DMS79 treated with DMSO at 0.1 percent for 48 hours (cell line): ENCODE measurements at regions not wholly inside any gene's neighbourhood (a gene's known extent, or its start where the extent isn't known, plus 50 kb on each side); places are given as distances from the start of the nearest gene placed in this dataset.

Experiments used
- DNase-seq: peaks from one replicate; lab custom pipeline; 2025; lab: John Stamatoyannopoulos, UW

DNA sequence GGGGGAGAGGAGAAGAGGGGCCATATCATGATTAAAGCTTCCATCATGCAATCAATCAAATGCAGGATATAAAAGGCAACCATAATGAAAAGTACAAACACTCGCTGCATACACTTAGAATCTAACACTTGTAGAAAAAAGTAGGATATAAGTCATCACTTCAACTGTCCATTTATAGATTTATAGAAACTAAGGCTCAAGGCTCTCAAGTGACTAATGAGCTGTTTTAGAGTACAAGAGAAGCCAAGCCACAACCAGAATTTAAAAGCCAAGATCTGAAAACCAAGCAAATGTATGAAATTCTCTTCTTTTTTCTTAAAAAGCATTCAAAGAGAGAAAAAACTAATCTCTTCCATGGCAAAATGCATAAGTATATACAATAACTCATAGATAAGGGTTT lies 160.2 kb upstream of the BLID start:
- DNase-seq, result peak; percentile 54

DNA sequence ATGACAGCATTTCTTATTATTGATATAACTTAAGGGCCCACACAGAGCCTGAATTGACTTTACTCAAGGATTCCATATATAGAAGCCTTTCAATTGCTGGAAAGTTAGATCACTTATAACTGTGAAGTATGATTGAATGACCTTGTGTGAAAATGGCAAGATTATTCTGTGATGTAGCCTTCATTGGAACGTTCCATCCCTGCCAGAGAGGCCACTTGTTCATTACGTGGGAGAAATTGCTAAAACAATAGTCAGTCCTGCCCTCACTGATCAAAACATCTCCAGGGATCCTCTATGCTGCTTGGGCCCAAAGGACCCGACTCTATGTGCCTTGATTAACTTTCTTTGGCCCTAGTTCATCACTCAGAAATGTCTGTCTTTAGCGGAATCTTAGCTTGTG lies 159.5 kb upstream of the BLID start:
- DNase-seq, result no peak

DNA sequence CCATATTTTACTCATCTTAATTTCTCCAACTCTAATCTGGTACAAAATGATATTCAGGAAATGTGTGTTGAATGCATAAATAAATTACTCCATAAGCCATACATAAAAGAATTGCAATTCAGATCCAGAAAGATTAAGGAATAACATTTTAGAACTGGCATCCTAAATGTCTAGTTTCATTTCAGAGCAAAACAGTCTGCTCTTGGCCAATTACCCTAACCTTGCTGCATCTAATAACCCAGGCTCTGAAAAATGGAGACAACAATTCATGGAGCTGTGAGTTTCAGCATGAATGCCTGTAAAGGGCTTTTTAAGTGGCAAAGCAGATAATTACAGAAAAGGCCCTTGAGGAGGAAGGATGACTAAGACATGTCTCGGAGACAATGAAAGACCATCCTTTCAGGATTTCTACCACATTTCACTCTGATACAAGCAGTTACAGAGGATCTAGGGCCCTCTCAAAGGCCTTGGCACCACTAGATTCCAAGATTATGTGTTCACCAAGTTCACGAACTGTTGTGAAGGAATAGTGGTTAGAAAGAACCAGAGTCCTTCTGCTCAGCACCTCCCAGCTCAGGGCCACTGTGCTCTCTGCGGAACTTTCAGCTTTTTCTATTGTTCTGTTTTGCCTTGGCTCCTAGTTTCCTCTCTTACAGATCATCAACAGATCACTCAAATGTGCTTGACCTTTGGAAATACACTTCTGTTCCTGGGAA lies 157.6 kb upstream of the BLID start:
- peak; percentile 98 for DNase-seq

DNA sequence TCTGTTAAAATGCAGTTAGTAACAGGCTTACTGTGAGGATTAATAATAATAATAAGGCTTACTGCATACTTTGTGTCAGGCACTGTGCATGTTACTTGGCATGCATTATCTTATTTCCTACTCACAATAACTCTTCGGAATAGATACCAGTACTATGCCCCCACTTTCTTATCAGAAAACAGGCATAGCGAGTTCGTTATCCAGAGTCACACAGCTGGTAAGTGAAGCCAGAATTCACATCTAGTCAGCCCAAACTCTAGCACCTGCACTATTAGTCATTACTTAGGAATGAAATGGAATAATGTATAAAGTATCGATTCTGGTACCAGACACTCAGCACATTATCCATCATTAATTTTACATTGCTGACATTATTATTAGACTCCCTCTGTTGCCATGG lies 155.7 kb upstream of the BLID start:
- peak; percentile 87 for DNase-seq

DNA sequence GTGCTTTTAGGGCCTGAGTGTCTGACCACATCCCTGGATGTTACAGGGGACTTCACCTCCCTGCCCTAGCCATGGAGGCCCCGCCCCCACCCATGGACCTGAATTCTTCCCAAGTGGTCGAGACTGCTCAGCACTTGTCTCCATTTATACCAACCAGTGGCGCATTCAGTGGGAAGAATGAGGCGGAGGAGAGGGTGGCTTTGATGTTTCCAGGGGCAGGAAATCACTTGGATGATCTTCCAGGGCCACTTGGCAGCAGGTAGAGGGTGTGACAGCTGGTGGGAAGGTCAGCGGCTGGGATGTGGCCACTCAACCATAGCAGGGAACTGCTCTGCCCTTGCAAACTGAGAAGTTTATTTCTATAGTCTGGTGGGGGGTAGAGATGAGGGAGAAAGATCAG lies 155.1 kb upstream of the BLID start:
- DNase-seq, result peak; percentile 99

DNA sequence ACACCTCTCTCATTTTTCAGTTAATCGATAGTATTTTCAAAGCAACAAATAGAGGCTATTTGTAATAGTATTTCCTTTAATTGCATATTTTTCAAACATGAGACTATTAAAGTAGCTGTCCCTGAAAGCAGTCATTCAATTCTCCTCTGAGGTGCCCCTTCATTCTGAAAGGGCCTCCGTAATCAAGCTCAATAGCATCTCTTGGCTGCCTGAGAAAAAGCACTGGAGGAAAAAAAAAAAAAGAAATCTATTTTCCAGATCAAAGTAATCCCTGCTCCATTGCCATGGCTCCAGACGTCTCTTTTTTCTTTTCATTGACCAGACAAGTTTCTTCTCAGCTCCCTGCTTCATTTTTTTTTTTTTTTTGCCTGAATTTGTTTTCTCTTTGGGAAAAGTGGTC lies 154.5 kb upstream of the BLID start:
- peak; percentile 98 for DNase-seq

DNA sequence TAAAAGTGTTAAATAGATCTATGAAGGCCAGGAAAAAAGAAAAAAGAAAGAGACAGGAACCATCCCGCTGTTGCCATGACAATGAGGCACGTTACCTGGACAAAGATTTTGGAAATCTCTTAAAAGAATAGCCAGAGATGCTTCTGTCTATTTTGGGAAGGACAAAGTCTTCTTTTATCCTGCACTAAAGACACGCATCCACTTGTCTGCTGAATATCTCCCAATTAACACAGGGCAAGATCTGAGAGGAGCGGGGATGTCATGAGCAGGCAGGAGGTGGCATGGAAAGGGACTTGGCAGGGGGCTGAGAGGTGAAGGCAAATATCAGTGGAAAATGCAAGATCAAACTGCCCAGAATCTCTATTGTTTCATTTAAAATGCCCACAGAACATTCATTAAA lies 153.8 kb upstream of the BLID start:
- no peak for DNase-seq

DNA sequence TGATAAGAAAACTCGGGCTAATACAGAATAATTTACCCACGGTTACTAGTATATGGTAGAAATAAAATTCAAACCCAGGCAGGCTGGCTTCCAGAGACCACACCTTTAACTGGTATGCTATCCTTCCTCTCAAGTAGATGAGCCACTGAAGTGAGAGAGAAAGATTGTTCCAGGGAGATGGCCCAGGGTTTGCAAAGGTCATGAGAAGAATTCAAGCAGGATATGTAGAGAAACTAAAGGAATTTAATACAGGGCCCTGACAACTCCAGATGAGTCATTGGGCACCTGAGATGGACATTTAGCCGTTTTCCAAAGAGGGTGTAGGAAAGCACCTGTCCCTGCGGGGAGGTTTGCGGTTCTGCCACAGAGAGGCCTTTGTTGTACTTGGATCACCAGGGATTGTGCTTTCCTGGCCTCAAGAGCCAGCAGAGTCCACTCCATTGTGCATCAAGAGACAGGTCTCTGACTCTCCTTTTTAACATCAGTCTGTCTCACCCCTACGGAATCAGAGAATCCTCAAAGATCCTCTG lies 152.7 kb upstream of the BLID start:
- DNase-seq, result no peak

DNA sequence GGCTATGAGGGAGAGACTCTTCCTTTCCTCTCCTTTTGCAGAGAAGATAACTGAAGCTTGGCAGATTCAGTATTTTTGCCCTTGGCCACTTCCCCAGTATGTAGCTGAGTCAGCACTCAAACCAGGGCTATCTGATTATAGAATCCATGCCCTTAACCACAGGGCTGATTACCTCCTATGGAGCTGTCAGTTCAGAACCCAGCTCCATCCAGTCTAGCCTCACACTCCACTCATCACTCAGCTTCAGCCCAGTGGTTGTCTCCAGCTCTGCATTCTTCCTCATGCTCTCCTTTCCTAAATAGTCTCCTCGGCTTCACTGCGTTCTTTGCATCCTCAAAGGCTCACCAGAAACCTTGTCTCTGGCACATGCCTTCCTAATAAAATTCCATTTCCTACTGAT lies 151.6 kb upstream of the BLID start:
- DNase-seq, result no peak

DNA sequence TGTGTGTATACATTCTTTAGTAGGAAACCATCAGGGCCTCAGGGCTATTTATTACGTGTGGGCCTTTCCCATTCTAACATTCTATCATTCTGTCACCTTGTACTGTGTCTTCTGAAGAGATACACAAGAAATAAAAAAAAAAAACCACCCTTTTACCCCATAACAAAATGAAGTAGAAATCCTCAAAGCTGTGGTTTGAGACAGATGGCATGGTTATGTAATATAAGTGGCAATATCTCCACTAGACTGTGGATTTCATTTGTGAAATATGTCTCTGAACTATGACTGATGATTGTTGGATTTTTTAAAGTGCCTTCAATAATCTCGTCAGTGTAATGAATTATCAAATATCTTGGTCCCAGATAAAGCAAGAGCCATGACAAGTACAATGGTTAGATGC lies 150.0 kb upstream of the BLID start:
- no peak for DNase-seq

DNA sequence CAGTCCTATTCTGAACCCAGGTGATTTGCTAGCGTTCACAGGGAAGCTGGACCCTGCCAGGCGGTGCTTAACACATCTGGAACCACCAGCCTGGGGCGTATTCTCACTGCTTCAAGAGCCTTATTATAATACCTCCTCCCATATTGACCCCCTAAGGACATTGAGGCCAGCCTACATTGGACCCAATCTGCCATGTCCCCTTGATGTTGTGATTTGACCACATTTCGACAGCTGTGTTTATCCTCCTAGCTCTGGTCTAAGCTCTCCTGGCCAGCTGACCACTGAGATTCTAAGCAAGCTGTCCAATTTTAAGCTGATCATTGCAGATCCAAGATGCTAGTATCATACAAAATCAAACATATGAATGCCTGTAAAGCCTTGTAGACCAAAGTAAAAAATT lies 148.1 kb upstream of the BLID start:
- no peak for DNase-seq

DNA sequence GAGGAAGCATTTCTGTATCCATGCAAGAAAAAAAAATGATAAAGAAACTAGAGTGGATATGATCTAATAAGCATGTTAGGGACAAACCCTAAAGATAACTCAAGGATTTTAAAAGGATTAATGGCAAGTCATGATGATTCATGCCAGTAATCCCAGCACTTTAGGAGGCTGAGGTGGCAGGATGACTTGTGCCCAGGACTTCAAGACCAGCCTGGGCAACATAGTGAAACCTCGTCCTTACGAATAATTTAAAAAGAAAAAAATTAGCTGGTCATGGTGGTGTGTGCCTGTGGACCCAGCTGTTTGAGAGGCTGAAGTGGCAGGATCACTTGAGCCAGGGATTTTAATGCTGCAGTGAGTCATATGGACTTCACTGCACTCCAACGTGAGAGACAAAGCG lies 145.5 kb upstream of the BLID start:
- no peak for DNase-seq

DNA sequence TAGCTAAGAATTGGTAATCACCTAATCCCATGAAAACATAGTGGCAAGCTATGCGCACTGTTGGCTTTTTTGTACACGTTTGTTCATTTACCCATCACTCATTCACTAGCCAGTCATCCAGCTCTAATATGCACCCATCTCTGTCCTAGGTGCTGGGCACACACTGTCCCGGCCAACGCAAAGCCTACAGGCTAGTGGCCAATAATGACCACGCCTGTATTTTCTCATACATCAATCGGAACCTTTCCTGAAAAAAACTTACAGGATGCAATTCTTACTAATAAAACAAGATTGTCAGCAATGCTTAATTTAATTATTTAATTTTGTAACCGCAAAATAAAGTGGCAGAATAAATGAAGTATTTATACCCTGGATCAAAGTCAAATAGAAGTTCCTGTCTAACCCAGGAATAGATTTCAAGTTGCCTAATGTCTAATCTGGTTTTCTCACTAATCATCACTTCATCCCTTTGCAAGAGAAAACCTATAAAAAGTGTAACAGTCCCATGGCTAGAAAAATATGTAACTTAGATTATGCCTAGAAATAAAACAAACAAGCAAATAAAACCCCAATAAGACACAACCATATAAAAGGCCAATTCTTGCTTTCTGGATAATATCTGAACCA lies 143.3 kb upstream of the BLID start:
- no peak for DNase-seq

DNA sequence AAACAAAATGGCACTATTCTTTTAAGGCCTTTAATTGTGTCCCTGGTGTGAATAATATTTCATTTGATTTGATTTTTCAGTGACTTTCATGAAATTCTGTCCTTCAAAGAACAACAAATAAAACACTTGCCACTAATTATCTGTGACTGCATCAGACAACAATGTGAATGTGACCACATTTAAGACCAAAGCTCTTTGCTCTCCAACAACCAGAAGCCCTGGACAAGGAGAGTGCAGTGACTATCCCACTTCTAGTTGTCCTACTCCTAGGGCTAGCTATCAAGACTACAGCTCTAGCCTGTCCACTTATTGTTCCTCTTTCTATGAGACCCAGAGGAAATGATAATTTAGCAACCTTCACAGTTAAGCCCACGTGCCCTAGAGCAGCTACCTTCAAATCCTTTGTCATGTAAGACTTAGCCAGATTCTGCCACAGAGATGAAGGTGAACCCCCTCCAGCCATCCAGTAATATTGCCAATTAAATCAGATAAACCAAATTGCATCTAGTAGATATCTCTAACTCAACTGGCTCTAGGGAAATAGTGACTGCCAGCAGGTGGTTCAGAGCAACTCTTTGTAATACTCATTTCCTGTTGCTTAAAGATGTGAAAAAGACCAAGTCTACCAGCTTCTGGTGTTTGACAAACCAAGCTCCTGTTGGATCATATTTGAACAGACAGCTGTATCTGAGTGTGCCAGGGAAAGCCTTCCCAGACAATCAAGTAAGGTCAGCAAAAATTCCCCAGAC lies 142.6 kb upstream of the BLID start:
- DNase-seq, result no peak

DNA sequence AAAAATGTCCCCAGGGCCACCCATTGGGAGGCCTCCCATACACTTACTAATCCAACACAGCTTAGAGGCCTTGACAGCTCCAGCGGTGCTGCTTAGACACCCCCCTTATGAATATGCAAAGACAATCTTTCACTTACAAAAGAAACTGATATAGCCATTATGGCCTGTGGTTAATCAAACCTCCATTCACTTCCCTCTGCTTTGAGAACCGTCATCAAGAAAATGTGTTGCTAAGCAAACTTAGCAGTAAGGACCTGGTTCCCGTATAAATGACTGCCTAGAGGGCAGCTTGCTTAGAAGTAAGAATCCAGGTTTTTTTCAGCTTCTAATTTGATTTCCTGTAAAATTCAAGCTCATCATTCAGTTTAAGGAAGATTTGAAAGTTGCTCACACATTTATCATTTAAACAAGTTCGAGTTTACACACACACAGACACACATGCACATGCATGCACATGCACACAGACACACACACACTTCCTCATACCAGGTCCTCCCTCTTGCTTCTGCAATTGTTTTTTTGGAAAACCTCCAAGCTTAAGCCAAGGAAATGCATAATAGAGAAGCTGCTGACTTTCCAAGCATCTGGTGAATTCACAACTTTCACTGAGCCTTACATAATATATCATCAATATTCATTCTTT lies 137.7 kb upstream of the BLID start:
- DNase-seq, result peak; percentile 96

DNA sequence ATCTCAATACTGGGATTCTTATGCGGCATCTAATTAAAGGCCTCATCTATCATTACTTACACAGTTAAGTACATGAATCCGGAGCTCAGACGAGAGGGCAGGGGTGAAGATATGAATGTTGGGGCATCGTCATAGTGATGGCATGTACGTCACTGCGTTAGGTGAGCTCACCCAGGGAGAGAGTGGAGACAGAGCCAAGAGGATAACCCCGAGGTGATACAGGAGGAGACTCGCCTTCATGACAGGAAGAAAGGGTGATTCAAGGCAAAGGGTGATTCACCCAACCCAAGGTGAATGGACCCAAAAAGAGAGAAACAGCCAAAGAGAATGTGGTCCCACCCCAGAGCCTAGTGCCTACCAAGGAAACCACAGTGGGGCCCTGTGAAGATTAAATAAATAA lies 132.9 kb upstream of the BLID start:
- DNase-seq, result no peak

DNA sequence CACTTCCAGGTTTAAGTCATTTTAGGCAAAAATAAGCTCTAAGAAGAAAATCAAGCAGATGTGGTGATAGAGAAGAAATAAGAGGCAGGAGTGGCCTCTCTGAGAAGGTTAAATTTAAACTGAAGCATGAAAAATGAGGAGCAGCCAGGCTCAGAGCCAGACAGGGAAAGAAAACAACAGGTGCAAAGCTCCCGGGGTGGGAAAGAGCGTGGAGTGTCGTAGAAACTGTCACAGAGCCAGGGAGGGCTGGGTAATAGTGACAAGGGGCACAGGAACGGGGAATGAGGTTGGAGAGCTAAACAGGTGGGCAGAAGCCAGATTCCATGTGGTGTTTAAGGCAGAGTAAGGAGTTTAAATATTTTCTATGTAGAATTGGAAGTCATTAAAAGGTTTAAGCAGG lies 132.1 kb upstream of the BLID start:
- peak; percentile 97 for DNase-seq

DNA sequence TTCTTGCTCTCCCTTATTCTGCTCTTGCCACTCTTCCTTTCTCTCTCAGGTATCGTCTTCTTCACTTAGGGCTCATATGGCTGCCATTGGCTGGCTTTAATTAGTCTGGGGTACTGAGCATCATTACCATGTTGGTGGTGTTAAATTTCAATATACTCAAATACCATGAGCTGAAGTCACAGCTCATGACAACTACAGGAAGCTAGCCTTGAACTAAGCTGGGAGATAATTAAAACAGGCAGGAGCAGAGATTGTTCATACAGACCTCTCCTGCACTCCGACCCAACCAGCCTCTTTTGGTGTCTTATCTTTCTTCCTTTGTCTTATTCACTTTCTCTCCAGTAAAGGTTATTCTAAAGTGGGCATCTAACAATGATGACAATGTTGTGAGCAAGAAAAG lies 130.9 kb upstream of the BLID start:
- peak; percentile 26 for DNase-seq

DNA sequence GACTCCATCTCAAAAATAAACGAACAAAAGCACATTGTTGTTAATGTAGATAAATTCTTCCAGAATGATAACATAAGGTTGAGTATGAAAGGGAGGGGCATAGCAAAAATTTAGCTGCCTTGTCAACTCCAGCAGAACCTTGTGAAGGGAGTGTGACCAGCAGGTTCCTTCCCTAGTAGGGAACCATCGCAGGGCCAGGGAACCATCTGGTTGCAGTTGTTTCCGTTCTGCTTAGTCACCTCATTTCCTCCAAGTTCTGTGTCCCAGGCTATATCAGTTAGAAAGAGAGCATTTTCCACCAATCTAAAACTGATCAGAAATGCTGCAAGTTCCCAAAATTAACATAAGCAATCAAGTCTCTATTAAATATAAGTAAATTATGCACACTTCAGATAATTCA lies 126.7 kb upstream of the BLID start:
- DNase-seq, result no peak

DNA sequence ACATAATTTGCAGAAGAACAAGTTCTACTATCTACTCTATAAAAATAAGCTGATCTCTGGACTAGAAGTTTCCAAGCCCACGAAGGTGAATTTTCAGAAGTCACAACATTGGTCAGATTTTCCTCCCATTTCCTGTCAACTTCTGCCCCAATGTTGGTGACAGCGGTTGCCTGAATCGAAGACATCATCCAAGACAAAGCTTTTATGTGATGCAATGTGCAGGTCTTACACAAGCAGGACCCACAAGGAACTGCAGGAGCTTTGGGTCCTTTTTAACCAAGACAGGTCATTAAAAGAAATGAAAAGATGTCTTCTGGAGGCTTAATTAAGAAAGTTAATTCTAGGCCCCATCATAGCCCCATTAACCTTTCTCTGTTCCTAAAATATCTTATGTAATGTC lies 125.6 kb upstream of the BLID start:
- no peak for DNase-seq

DNA sequence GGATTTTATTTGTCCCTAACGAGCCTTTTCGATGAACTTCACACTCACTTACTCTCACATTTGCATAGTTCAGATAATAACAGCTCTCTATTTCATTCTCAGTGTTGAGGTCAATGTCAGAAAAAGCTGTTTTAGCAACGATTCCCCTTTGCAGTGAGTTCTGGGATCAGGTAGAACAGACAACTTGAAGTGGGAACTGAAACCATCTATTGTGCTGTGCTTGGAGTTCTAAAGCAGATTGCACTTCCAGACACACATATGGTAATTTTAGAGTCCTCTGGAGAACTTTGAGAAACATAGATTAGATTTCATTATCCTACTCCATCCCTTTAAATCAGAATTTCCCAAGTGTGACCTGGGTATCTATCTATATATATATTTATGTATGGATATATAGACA lies 124.6 kb upstream of the BLID start:
- DNase-seq, result no peak

DNA sequence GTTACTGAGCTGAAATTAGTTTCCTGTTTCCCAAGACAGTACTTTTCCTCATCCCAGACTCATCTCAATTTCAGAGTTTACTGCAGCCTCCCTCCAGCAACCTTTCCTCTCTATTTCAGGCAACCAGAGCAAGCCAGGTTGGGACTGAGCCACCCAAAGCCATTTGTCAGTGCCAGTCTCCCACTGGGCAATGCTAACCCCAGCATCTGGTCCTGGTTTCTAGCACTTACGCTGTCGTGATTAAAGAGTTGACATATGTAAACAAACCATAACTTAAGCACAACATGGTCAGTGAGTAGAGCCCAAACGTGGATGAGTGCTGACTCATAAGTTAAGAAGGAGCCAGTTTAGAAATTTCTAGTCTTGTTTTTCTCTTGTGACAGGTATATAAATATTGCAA lies 119.6 kb upstream of the BLID start:
- DNase-seq, result peak; percentile 76

DNA sequence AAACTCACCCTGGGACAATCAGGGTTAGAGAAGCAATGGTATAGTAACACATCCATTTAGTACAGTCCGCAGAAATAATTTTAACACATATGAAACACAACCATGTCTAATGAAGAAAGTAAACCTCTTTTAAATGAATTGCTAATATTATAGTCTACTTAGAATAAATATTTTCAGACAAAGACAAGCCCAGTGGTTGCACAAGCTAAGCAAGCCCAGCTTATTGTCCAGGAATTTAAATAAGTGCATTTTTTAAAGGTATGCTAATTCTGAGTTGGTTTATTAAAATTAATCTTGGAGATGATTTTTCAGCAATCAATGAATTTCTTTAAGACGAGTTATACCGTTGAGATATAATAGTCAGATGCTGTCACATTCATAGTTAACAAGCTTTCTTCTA lies 118.8 kb upstream of the BLID start:
- no peak for DNase-seq
